Lung microvascular endothelial cell (primary cell): ENCODE measurements at regions not wholly inside any gene's neighbourhood (a gene's known extent, or its start where the extent isn't known, plus 50 kb on each side); places are given as distances from the start of the nearest gene placed in this dataset.
"Not testable (repeated sequence)": the region's sequence is repeated elsewhere in the genome, so short reads cannot be mapped to it uniquely, and the experiment has no call there.

Source experiments
- DNase-seq, 2 donors: peaks; one replicate each; pipeline versions ENCODE4 v3.0.0 to v3.0.0-alpha.2; 2010; ENCODE audit warnings: low read depth in 2 of 2

- no peak for DNase-seq
Observed at GRCh38 chr2:198308368-198308767, 504.0 kb downstream of the PLCL1 start.

- no peak for DNase-seq
Observed at GRCh38 chr2:198307093-198307492, 502.7 kb downstream of the PLCL1 start.

DNA sequence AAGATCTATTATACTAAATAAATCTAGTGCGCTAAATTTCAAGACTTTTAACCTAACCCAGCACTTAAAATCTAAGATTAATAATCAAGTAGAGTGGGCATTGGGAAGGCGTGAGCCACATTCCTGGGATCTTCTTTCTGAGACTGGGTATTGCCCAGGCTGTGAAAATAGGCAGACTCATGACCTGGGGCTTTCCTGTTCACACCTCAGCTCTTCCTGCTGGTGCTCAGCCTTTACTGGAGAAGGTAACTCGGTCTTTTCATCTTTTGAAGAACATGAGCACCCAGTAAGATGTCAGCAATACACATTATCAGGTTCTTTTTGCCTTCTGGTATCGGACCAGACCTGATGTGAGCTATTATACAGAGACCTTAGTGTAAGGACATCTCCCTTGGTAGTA lies 500.5 kb downstream of the PLCL1 start:
- DNase-seq, result no peak

GRCh38 chr2:198297350-198297749 lies 493.0 kb downstream of the PLCL1 start:
- no peak for DNase-seq

DNA sequence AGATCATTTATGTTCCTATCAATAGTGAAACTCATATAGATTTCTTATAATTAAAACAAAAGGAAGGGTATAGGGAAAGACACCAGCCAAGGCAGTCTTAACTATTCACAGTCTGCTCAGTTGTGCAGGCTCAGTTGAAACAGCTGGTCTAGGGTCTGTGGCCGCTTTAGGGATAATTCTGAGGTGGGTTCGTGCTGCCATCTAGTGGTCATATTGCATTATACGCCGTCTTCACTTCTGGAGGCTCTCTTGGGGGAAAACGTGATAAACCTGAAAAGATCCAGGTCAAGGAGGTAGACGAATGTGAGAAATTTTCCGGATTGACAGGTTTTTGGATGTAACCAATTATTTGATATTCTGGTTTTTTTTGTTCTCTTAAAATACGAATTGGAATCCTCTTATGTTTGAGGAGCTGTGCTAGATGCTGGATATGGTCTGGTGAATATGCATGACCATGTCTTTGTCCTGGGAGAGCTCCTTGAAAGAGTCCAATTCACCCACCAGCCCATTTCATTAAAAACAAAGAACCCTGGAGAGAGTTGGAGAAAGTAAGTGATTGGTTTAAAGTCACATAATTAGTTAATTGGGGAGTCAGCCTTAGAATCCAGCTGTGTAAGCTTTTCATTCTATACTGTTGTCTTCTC lies 492.4 kb downstream of the PLCL1 start:
- peak; percentile 54 to 65 for DNase-seq

GRCh38 chr2:198293281-198293680 lies 488.9 kb downstream of the PLCL1 start:
- DNase-seq, result no peak

GRCh38 chr2:198289811-198290210 lies 485.4 kb downstream of the PLCL1 start:
- DNase-seq, result no peak

GRCh38 chr2:198287706-198288105 lies 483.3 kb downstream of the PLCL1 start:
- DNase-seq, result no peak

GRCh38 chr2:198285216-198285615 lies 480.8 kb downstream of the PLCL1 start:
- no peak for DNase-seq

DNA sequence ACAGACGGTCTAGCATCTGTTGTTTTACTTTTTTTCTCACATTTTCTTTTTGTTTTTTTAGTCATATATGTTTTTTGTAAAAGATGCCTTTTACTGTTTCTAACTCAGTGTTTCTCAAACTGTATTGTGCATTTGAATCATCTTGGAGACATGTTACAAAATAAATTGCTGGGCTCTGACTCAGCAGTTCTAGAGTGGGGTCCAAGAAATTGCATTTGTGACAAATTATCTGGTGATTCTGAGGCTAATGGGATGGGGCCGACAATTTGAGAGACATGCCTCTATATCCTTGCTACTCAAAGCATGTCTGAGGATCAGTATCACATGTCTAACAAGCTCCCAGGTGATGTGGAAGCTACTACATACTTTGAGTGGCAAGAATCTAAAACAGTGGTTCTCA lies 478.8 kb downstream of the PLCL1 start:
- DNase-seq, result no peak

DNA sequence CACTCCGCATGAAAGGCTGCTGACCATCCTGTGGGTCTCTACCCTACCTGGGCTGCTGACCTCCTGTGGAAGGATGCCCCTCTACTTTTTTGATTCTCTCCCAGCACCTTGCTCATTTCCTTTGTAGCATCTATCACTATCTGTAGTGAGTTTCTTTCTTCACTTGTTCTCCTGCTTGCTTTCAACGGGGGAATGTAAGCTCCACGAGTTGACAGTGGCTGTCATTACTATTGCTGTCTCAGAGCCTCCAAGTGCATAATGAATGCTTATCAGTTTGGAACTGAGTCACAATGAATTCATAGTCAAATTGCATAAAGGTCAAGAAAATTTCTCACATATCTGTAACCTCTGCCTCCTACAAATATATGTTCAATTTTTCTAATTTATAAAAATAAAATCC lies 477.7 kb downstream of the PLCL1 start:
- DNase-seq, result no peak

DNA sequence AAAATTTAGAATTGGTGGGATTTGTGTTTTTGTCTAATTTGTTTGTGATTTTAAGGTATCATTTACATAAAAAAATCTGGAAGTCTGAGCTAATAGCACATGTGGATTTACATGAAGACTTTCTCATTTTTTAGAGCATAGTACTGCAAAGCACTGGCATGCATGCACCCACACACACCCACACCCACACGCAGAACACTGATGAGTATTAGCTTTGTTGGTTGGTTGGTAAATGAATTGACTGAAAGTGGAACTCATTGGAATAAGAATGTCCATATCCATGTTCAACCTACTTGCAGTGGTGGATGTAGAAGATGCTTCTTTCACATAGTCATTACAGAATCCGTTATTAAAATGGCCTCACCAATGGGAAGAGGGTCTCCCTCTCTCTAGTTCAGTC lies 475.8 kb downstream of the PLCL1 start:
- DNase-seq, result no peak

DNA sequence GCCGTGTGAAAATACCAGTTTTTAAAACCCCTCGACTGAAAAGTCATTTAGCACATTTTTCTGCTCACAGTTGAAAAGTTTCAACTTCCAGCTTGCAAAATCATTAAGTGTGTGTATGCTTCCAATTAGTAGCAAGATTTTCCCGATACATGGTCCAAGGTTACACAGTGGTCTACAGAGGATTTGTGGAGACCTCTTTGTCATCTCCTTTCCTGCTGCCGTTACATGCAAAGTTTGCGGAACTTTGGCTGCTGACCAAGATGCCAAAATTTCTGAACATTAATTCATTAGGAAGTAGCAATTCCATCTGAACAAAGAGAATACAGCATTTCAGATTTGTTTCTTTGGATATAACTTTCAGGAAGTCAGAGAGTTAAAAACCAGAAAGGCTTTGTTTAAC lies 474.6 kb downstream of the PLCL1 start:
- DNase-seq, result no peak

GRCh38 chr2:198277181-198277580 lies 472.8 kb downstream of the PLCL1 start:
- DNase-seq, result no peak

- DNase-seq, result no peak
Observed at GRCh38 chr2:198273660-198274059, 469.3 kb downstream of the PLCL1 start.

DNA sequence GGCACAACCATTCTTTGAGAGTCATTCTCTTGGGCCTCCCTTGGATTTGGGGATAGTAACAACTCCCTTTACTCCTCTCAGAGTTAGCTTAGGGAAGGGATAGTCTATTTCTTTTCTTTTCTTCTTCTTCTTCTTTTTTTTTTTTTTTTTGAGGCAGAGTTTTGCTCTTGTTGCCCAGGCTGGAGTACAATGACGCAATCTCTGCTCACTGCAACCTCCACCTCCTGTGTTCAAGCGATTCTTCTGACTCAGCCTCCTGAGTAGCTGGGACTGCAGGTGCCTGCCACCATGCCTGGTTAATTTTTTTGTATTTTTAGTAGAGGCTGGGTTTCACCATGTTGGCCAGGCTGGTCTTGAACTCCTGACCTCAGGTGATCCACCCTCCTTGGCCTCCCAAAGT lies 465.8 kb downstream of the PLCL1 start:
- DNase-seq, result not testable (repeated sequence)

DNA sequence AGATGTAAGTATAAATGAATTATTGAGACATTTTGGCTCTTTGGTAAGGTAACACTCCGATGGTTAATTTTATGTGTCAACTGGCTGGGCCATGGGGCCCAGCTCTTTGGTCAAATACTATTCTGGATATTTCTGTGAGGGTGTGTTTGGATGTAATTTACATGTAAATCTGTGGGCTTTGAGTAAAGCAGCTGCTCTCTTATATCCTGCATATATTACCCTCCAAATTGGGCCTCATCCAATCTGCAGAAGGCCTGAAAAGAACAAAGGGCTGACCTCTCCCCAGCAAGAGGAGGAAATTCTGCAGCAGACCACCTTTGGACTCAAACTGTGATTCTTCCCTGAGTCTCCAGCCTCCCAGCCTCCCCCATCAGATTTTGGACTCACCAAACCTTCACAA lies 464.1 kb downstream of the PLCL1 start:
- no peak for DNase-seq

- no peak for DNase-seq
Observed at GRCh38 chr2:198259496-198259895, 455.1 kb downstream of the PLCL1 start.

DNA sequence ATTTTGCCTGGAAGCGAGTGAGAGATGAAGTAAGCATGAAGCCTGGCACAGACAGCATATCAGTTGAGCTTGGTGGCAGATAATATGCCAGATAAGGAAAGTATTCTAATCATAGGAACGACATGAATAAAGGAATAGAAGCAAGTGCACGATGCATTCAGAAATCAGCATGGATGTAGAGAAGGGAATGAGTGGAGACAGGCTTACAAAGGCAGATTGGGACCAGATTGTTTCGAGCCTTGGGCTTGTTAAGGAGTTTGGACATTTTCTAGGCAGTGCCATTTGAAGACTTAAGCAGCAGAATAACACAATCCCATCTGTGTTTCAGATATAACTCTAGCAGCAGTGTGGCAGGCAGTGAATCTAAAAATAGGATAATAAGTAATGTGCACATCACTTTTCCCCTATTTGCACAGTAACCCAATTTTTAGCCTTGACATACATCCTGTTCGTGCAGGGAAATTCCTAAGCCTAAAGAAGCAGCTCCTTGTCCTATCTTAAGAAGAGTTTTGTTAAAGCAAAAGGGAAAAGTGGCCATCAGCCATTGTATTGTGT lies 450.2 kb downstream of the PLCL1 start:
- no peak for DNase-seq

GRCh38 chr2:198253995-198254394 lies 449.6 kb downstream of the PLCL1 start:
- no peak for DNase-seq

- no peak for DNase-seq
Observed at GRCh38 chr2:198252472-198252871, 448.1 kb downstream of the PLCL1 start.

DNA sequence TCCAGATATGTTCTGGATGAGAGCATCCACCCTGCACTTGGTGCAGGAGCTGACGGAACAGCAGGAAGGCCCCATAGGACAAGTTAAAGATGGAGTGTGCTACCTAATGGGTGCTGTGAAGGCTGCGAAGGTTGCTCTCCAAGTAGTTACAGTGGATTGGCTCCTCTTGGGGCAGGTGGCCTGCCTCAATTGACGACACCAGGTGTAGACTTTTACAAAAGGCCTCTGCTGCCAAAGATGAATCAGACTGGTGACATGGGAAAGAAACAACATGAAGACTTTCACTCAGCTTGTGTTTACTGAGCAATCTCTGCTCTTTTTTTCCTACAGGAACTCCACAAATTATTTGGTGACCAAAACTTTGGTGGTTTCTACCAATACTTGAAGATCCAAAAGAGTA lies 437.7 kb downstream of the PLCL1 start:
- no peak for DNase-seq

- no peak for DNase-seq
Observed at GRCh38 chr2:198238429-198238828, 434.0 kb downstream of the PLCL1 start.

DNA sequence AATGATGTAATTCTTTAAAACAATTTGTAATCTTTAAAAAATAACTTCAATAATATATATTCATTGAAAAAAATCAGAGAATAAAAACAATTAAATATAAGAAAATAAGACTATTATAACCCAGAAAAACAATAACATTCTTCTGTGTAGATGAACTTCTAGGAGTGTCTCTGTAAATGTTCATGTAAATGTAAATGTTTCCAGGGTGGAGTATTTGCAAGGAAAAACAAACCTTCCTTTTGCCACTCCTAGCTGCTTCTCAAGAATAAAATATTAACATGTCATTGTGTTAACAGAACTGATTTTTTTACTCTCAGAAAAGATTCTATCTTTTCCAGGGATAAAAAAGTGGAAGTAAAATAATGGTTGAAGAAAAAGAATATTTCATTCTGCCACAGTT lies 431.9 kb downstream of the PLCL1 start:
- DNase-seq, result no peak
